ENCODE measurements at regions not wholly inside any gene's neighbourhood (a gene's known extent, or its start where the extent isn't known, plus 50 kb on each side); places are given as distances from the start of the nearest gene placed in this dataset.

DNA sequence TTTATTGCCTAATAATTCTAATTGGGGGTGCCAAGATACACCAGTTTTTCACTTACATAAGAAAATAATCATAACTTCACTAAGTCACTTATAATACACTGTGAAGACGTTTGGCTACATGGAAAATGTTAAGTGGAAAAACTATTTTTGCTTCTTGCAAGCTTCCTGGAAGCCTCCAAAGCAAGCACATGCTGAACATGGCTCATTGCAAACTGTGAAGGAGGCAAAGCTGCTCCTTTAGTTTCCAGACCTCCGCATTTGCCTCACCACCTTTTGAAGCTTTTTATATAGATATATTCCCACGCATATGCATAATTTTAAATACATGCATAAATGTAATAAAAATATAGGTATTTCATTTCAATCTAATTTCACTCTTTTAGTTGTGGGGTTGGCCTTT, 285.6 kb upstream of the PRDM9 start:
- TF ChIP-seq, protein P1, sequence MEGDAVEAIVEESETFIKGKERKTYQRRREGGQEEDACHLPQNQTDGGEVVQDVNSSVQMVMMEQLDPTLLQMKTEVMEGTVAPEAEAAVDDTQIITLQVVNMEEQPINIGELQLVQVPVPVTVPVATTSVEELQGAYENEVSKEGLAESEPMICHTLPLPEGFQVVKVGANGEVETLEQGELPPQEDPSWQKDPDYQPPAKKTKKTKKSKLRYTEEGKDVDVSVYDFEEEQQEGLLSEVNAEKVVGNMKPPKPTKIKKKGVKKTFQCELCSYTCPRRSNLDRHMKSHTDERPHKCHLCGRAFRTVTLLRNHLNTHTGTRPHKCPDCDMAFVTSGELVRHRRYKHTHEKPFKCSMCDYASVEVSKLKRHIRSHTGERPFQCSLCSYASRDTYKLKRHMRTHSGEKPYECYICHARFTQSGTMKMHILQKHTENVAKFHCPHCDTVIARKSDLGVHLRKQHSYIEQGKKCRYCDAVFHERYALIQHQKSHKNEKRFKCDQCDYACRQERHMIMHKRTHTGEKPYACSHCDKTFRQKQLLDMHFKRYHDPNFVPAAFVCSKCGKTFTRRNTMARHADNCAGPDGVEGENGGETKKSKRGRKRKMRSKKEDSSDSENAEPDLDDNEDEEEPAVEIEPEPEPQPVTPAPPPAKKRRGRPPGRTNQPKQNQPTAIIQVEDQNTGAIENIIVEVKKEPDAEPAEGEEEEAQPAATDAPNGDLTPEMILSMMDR (IDR thresholded peaks at IDR 0.05), result no peak
- no peaks in the 10 kb centered on the region for H3K27me3 Mint-ChIP-seq (ENCODE audit: unreplicated experiment)
- no peaks in the 10 kb centered on the region for H3K4me1 Mint-ChIP-seq (ENCODE audit: unreplicated experiment)
- no peak for DNase-seq (ENCODE audit: extremely low spot score, unreplicated experiment)
- no peaks in the 10 kb centered on the region for H3K36me3 Mint-ChIP-seq (ENCODE audit: unreplicated experiment)
- H3K9me3 Mint-ChIP-seq (ENCODE audit: unreplicated experiment), result no peaks in the 10 kb centered on the region
- no peak overlapping the region for H3K4me3 Mint-ChIP-seq (ENCODE audit: unreplicated experiment)
- H3K27ac Mint-ChIP-seq (ENCODE audit: unreplicated experiment), result no peak overlapping the region

DNA sequence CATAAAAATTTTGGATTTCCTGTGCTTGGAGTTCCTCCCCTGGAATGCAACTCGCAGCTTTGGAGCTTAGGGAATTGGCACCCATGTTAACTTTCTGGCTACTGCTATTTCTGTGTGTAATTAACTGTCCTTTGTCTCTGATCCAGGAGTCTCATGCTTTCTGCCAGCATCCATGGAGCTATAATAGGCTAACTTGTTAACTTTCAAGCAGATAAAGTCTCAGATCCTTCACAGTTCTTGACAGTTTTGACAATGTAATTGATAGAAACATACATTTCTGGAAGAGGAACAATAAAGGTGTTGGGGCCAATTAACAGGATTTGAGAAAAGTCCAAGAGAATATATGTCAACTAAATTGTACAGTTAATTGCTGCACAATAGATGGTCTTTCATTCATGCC, 290.2 kb upstream of the PRDM9 start:
- Mint-ChIP-seq H3K27me3 (ENCODE audit: unreplicated experiment) (no peaks in the 10 kb centered on the region), H3K27ac (ENCODE audit: unreplicated experiment) (no peak overlapping the region), H3K36me3 (ENCODE audit: unreplicated experiment) (no peaks in the 10 kb centered on the region), H3K4me3 (ENCODE audit: unreplicated experiment) (no peak overlapping the region), H3K4me1 (ENCODE audit: unreplicated experiment) (no peaks in the 10 kb centered on the region), H3K9me3 (ENCODE audit: unreplicated experiment) (no peaks in the 10 kb centered on the region)
- TF ChIP-seq, protein P1 (IDR thresholded peaks at IDR 0.05), result no peak
- DNase-seq (ENCODE audit: extremely low spot score, unreplicated experiment), result no peak

DNA sequence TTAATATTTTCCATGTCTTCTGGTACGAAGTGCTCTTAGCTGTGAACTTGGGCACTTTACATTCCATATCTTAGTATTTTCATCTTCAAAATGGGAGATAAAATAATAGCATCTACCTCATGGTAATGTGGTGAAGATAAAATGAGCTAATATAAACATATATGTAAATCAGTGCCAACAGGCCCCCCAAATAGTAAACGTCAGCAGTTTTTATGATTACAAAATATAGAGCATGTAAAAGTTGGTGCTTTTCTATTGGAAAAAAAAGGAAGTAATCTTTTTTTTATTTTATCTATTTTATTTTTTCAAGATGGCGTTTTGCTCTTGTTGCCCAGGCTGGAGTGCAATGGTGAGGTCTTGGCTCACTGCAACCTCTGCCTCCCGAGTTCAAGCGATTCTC, 291.1 kb upstream of the PRDM9 start:
- TF ChIP-seq, protein P1 (IDR thresholded peaks at IDR 0.05), result no peak
- Mint-ChIP-seq H3K27ac (ENCODE audit: unreplicated experiment) (no peak overlapping the region), H3K27me3 (ENCODE audit: unreplicated experiment) (no peaks in the 10 kb centered on the region), H3K36me3 (ENCODE audit: unreplicated experiment) (no peaks in the 10 kb centered on the region), H3K4me1 (ENCODE audit: unreplicated experiment) (no peaks in the 10 kb centered on the region), H3K4me3 (ENCODE audit: unreplicated experiment) (no peak overlapping the region), H3K9me3 (ENCODE audit: unreplicated experiment) (no peaks in the 10 kb centered on the region)
- DNase-seq (ENCODE audit: extremely low spot score, unreplicated experiment), result no peak

DNA sequence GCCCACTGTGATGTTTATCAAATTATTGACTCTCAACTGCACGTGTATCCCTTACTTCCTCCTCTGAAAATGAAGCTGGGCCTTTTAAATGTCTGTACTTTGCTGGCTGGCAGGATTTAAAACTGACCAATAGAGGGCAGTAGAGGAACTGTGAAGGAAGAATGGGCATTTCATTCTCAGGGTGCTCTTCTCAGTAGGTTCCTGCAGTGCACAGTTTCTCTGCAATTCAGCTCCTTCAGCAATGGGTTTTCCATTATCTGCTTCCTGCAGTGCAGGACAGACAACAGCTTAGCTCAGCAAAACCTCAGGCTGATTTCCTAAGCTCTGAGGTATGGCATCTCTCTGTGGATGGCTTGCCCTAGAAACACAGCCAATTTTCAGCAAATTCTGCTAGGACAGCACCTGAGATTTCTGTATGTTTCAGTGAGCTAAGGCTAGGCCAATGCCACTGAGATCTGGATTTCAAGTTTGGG, 298.4 kb upstream of the PRDM9 start:
- no peak for DNase-seq (ENCODE audit: extremely low spot score, unreplicated experiment)
- Mint-ChIP-seq H3K4me1 (ENCODE audit: unreplicated experiment) (no peaks in the 10 kb centered on the region), H3K27me3 (ENCODE audit: unreplicated experiment) (no peaks in the 10 kb centered on the region), H3K36me3 (ENCODE audit: unreplicated experiment) (no peaks in the 10 kb centered on the region), H3K4me3 (ENCODE audit: unreplicated experiment) (no peak overlapping the region), H3K9me3 (ENCODE audit: unreplicated experiment) (no peaks in the 10 kb centered on the region), H3K27ac (ENCODE audit: unreplicated experiment) (no peak overlapping the region)
- TF ChIP-seq, protein P1 (IDR thresholded peaks at IDR 0.05), result peak; percentile 74

DNA sequence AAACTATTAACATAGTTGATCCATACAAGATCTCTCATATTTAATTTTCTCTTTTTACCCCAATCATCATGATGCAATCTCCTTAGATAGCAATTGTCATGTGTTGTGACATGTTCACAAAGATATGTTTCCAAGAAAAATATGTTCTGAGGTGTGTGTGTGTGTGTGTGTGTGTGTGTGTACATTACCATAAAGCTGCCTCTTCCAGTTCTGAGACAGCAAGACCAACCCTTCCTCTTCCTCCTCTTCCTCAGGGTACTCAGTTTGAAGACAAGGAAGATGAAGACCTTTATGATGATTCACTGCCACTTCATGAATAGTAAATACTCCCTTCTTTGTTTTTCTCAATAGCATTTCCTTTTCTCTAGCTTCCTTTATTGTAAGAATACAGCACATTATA, 303.3 kb upstream of the PRDM9 start:
- Mint-ChIP-seq H3K4me3 (ENCODE audit: unreplicated experiment) (no peak overlapping the region), H3K27ac (ENCODE audit: unreplicated experiment) (no peak overlapping the region), H3K9me3 (ENCODE audit: unreplicated experiment) (peaks cover 10% of the 10 kb centered on the region), H3K4me1 (ENCODE audit: unreplicated experiment) (no peaks in the 10 kb centered on the region), H3K27me3 (ENCODE audit: unreplicated experiment) (peaks cover 2% of the 10 kb centered on the region), H3K36me3 (ENCODE audit: unreplicated experiment) (no peaks in the 10 kb centered on the region)
- DNase-seq (ENCODE audit: extremely low spot score, unreplicated experiment), result no peak
- TF ChIP-seq, protein P1 (IDR thresholded peaks at IDR 0.05), result no peak

Measured in osteocyte (in vitro differentiated cells).